OCI-LY7 (cell line): ENCODE measurements at regions not wholly inside any gene's neighbourhood (a gene's known extent, or its start where the extent isn't known, plus 50 kb on each side); places are given as distances from the start of the nearest gene placed in this dataset.

Source experiments
- BruUV-seq: library from RNA; stranded (reverse); fragments of 400-500 nt; replicated peaks from 2 replicates; lab custom pipeline; 2021; lab: Mats Ljungman, UMichigan
- CTCF ChIA-PET: fragments of 300-600 bp; sonication (Branson Sonifier 250); formaldehyde crosslinking; loops from one replicate; lab custom pipeline; 2022; ENCODE audit warnings: antibody characterized with exemption; ENCODE audit not compliant: unreplicated experiment; lab: Charles Lee
- POLR2A ChIA-PET: fragments of 300-600 bp; sonication (Branson Sonifier 250); formaldehyde crosslinking; loops from one replicate; lab custom pipeline; 2022; ENCODE audit warnings: antibody characterized with exemption; lab: Charles Lee
- DNase-seq: peaks from one replicate; pipeline ENCODE4 v3.0.0-alpha.2; 2015; ENCODE audit warnings: low spot score
- H2AFZ ChIP-seq: fragments of 200-600 bp; sonication (generic), shearing (Covaris generic); 2 replicates; pipeline ENCODE4 v1.6.1; 2014; ENCODE audit warnings: mild to moderate bottlenecking, antibody characterized with exemption, low read length, moderate library complexity
- H3K27ac ChIP-seq: fragments of 200-600 bp; sonication (generic); 2 replicates; pipeline ENCODE4 v1.5.1; 2014; ENCODE audit warnings: mixed run types, low read depth, mild to moderate bottlenecking, moderate library complexity, low read length, inconsistent platforms; ENCODE audit not compliant: poor library complexity, severe bottlenecking
- H3K36me3 ChIP-seq: fragments of 200-600 bp; sonication (generic); 2 replicates; pipeline ENCODE4 v1.6.1; 2014; ENCODE audit warnings: mild to moderate bottlenecking, antibody characterized with exemption, low read length, moderate library complexity, mixed read lengths; ENCODE audit not compliant: insufficient read depth
- H3K4me1 ChIP-seq: fragments of 200-600 bp; sonication (generic); 2 replicates; pipeline ENCODE4 v1.5.1; 2014; ENCODE audit warnings: mild to moderate bottlenecking, low read length; ENCODE audit not compliant: insufficient read depth, poor library complexity, severe bottlenecking
- H3K4me2 ChIP-seq: fragments of 200-600 bp; sonication (generic); 2 replicates; pipeline ENCODE4 v1.6.1; 2014; ENCODE audit warnings: mild to moderate bottlenecking, low read length
- H3K4me3 ChIP-seq: fragments of 200-600 bp; sonication (generic); 2 replicates; pipeline ENCODE4 v1.5.1; 2014; ENCODE audit warnings: mild to moderate bottlenecking, low read depth, low read length; ENCODE audit not compliant: poor library complexity, severe bottlenecking
- H3K79me2 ChIP-seq: fragments of 200-600 bp; sonication (generic); 2 replicates; pipeline ENCODE4 v1.6.1; 2016; ENCODE audit warnings: low read depth, mild to moderate bottlenecking, low read length, moderate library complexity, mixed read lengths; ENCODE audit not compliant: insufficient read depth
- H3K9me2 ChIP-seq: fragments of 200-600 bp; sonication (generic); 2 replicates; pipeline ENCODE4 v1.6.1; 2016; ENCODE audit warnings: mild to moderate bottlenecking, low read length, mixed read lengths; ENCODE audit not compliant: insufficient read depth
- H3K9me3 ChIP-seq: fragments of 200-600 bp; sonication (generic); 2 replicates; pipeline ENCODE4 v1.6.1; 2014; ENCODE audit warnings: mild to moderate bottlenecking, mixed run types, low read length, mixed read lengths
- H4K20me1 ChIP-seq: fragments of 200-600 bp; sonication (generic); 2 replicates; pipeline ENCODE4 v1.6.1; 2014; ENCODE audit warnings: mild to moderate bottlenecking, antibody characterized with exemption, low read length, moderate library complexity, mixed read lengths; ENCODE audit not compliant: insufficient read depth
- CTCF ChIP-seq: fragments of 200-600 bp; sonication (generic); conservative IDR thresholded peaks from 2 replicates; pipeline ENCODE4 v1.5.1; 2014; ENCODE audit warnings: mild to moderate bottlenecking, antibody characterized with exemption, low read length, moderate library complexity, mixed read lengths
- EZH2phosphoT487 ChIP-seq: fragments of 200-600 bp; sonication (generic); IDR thresholded peaks from 2 replicates; pipeline ENCODE4 v1.6.1; 2018; ENCODE audit warnings: low read depth, borderline replicate concordance, mild to moderate bottlenecking, mixed run types, antibody characterized with exemption, low read length, moderate library complexity, mixed read lengths
- intact Hi-C: fragments of 100-400 bp; cut with micrococcal nuclease; formaldehyde crosslinking; loops from one replicate; pipeline ENCODE4 v1.10.0; 2022; ENCODE audit not compliant: unreplicated experiment

- Histone ChIP-seq H2AFZ (no peak overlapping the region), H3K9me3 (no peaks in the 10 kb centered on the region), H3K4me1 (no peaks in the 10 kb centered on the region), H3K36me3 (no peaks in the 10 kb centered on the region), H3K4me2 (no peak overlapping the region), H3K9me2 (no peaks in the 10 kb centered on the region), H3K79me2 (no peaks in the 10 kb centered on the region), H3K27ac (no peak overlapping the region), H4K20me1 (no peaks in the 10 kb centered on the region), H3K4me3 (no peak overlapping the region)
- DNase-seq: no peak
- no TSS peak for BruUV-seq
- intact Hi-C loops: no loop called here
- ChIA-PET POLR2A (no interaction called here), CTCF (no interaction called here)
- TF ChIP-seq EZH2phosphoT487: no peak
Observed at GRCh38 chr15:35833581-35833980, 287.6 kb upstream of the DPH6 start.

DNA sequence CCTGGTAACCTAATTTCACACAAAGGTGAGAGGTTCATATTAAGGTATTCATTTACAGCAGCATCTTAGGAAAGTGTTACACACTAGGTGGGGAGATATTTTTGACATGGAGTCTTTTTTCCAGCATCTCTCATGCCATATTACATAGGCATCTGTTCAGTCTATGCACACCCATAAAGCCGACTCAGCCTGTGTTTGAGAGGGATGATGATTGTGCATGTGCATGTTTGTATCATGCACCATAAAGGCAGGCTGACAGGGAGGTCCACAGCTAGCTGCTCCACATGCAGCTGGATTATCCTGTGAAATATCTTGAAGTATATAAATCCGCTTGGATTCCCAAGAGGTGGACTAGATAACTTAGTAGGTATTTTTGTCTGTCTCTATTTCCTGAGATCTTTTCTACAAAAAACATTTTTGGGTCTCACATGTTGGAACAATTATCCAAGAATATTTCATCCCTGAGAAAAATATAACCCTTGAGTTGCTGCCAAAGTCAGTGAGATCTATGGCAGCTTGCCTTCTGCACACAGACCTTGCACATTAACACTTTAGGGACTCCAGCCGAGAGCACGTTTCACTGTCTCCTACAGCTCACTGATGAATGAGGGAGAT, 288.4 kb upstream of the DPH6 start:
- Histone ChIP-seq H3K9me3 (no peaks in the 10 kb centered on the region), H3K9me2 (no peaks in the 10 kb centered on the region), H3K36me3 (no peaks in the 10 kb centered on the region), H3K27ac (no peak overlapping the region), H3K4me3 (no peak overlapping the region), H3K79me2 (no peaks in the 10 kb centered on the region), H3K4me1 (no peaks in the 10 kb centered on the region), H4K20me1 (no peaks in the 10 kb centered on the region), H3K4me2 (no peak overlapping the region), H2AFZ (no peak overlapping the region)
- TF ChIP-seq CTCF (no peak), EZH2phosphoT487 (no peak)
- ChIA-PET CTCF (no interaction called here), POLR2A (no interaction called here)
- no TSS peak for BruUV-seq
- intact Hi-C loops: no loop called here
- no peak for DNase-seq

DNA sequence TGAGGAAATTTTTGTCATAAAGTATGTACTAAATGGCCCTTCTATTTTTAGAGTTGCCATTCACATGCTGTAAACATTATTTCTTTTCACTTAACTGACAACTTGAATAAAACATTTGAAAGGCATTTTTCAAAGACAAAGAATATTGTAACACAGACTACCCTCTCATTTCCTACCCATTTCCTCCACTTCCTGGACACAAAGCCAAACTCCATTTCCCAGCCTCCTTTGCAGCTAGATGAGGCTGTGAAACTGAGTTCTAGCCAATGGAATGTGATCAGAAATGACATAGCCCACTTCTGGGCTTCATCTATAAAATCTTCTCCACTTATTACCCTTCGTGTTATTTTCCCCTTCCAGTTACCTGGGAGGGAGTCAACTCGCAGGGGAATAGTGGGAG, 288.9 kb upstream of the DPH6 start:
- CTCF ChIA-PET: no interaction called here
- H3K36me3 ChIP-seq: no peaks in the 10 kb centered on the region
- no peaks in the 10 kb centered on the region for H3K79me2 ChIP-seq
- no peak overlapping the region for H3K4me2 ChIP-seq
- no peaks in the 10 kb centered on the region for H3K4me1 ChIP-seq
- H4K20me1 ChIP-seq: no peaks in the 10 kb centered on the region
- H3K9me3 ChIP-seq: no peaks in the 10 kb centered on the region
- POLR2A ChIA-PET: no interaction called here
- H2AFZ ChIP-seq: no peak overlapping the region
- no peaks in the 10 kb centered on the region for H3K9me2 ChIP-seq
- intact Hi-C loops: no loop called here
- TF ChIP-seq CTCF (no peak), EZH2phosphoT487 (no peak)
- H3K27ac ChIP-seq: no peak overlapping the region
- BruUV-seq: no TSS peak
- DNase-seq: no peak
- H3K4me3 ChIP-seq: no peak overlapping the region
